Lower leg skin (tissue), 3 donors: ENCODE measurements at regions not wholly inside any gene's neighbourhood (a gene's known extent, or its start where the extent isn't known, plus 50 kb on each side); places are given as distances from the start of the nearest gene placed in this dataset.

Experiments used
- CTCF ChIP-seq, 3 donors: fragments of 450-650 bp; IDR thresholded peaks; one replicate each; pipeline ENCODE4 v1.5.1; 2016; ENCODE audit warnings: antibody characterized with exemption in 3 of 3, mild to moderate bottlenecking in 3 of 3, moderate library complexity in 2 of 3
- POLR2A ChIP-seq, 2 donors: fragments of 450-650 bp; IDR thresholded peaks; one replicate each; pipeline ENCODE4 v1.6.1; 2016 to 2017; ENCODE audit warnings: antibody characterized with exemption in 2 of 2, mild to moderate bottlenecking in 1 of 2, moderate library complexity in 1 of 2

- TF ChIP-seq CTCF (IDR thresholded peaks at IDR 0.05) (no peak), POLR2A (IDR thresholded peaks at IDR 0.05) (no peak)
Measured at GRCh38 chr9:12915366-12915954, 140.6 kb downstream of the LURAP1L start.
